ENCODE measurements at regions not wholly inside any gene's neighbourhood (a gene's known extent, or its start where the extent isn't known, plus 50 kb on each side); places are given as distances from the start of the nearest gene placed in this dataset.

DNA sequence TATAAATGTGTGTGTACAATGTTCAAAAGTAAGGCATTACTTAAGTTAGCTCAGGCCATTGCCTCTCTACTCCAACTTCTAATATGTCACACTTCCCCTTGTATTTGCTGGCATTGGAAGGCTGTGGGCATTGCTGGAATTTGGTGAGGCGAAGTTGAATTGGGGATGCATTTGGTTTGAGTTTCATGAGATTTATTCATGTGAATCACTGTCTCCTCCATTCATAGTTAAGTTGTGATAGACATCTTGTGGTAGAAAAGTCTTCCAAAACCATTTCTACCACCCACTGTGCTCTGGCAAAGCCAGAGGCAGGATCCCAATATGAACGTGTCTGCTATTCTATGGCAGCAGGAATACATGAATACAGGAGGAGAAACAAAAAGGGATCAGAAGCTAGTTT, 397.8 kb upstream of the USP24 start:
- Histone ChIP-seq H3K27ac (no peak overlapping the region), H3K36me3 (no peaks in the 10 kb centered on the region), H3K9me3 (no peaks in the 10 kb centered on the region), H3K4me3 (no peak overlapping the region), H3K4me1 (peaks cover 0 to 28% (median 0%) of the 10 kb centered on the region in 4 donors), H3K27me3 (no peaks in the 10 kb centered on the region)
- 60 to 61% methylated on average over 2 of the region's 2 CpGs for WGBS, 2 donors
- peak in 1 of 2 donors; percentile 1 for DNase-seq (ENCODE audit: low spot score in 2 of 2)
- TF ChIP-seq POLR2A (IDR thresholded peaks at IDR 0.05) (no peak), EP300 (IDR thresholded peaks at IDR 0.05) (no peak)
- TF ChIP-seq, protein P1, sequence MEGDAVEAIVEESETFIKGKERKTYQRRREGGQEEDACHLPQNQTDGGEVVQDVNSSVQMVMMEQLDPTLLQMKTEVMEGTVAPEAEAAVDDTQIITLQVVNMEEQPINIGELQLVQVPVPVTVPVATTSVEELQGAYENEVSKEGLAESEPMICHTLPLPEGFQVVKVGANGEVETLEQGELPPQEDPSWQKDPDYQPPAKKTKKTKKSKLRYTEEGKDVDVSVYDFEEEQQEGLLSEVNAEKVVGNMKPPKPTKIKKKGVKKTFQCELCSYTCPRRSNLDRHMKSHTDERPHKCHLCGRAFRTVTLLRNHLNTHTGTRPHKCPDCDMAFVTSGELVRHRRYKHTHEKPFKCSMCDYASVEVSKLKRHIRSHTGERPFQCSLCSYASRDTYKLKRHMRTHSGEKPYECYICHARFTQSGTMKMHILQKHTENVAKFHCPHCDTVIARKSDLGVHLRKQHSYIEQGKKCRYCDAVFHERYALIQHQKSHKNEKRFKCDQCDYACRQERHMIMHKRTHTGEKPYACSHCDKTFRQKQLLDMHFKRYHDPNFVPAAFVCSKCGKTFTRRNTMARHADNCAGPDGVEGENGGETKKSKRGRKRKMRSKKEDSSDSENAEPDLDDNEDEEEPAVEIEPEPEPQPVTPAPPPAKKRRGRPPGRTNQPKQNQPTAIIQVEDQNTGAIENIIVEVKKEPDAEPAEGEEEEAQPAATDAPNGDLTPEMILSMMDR (IDR thresholded peaks at IDR 0.05) = no peak

DNA sequence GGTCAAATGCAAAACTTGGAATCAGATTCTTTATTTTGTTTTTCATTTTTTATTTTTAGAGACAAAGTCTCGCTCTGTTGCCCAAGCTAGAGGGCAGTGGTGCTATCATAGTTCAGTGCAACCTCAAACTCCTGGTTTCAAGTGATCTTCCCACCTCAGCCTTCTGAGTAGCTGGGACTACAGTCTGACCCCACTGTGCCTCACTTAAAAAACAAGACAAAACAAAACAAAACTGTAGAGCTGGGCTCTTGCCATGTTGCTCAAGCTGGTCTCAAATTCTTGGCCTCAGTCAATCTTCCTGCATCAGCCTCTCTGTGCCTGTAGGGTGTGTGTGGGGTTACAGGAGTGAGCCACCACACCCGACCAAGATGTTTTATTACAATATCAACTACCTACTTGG, 396.0 kb upstream of the USP24 start:
- no peak for TF ChIP-seq POLR2A (IDR thresholded peaks at IDR 0.05)
- peak in 1 of 2 donors; percentile 9 for TF ChIP-seq EP300 (IDR thresholded peaks at IDR 0.05)
- TF ChIP-seq, protein P1 (IDR thresholded peaks at IDR 0.05) = peak in 2 of 5 experiments; percentile 17 to 19
- H3K4me3 ChIP-seq = no peak overlapping the region
- DNase-seq (ENCODE audit: low spot score in 2 of 2) = peak in 1 of 2 donors; percentile 29
- H3K27me3 ChIP-seq = no peaks in the 10 kb centered on the region
- WGBS, 2 donors = 68 to 78% methylated on average over 2 of the region's 2 CpGs
- H3K9me3 ChIP-seq = no peaks in the 10 kb centered on the region
- no peaks in the 10 kb centered on the region for H3K36me3 ChIP-seq
- H3K27ac ChIP-seq = peak overlapping the region in 1 of 4 donors; percentile 20
- H3K4me1 ChIP-seq = peaks cover 0 to 26% (median 0%) of the 10 kb centered on the region in 4 donors

DNA sequence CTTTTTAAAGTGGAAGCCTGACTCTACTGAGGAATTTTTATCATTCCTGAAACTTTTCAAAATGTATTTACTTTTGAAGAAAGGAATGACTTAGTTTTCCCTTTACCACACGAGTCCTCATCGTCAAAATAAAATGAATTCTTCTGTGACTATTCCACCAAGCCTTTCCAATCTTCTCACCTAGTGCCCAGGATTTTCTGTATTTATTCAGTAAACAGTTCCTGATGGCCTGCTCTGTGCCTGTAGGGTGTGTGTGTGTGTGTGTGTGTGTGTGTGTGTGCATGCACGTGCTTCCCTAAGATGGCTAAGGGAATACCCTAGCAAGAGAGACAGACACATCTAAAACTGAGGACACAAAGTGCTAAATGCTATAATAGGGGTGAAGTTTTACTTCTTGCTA, 395.0 kb upstream of the USP24 start:
- H3K4me3 ChIP-seq = no peak overlapping the region
- peak overlapping the region in 1 of 4 donors; percentile 20 for H3K27ac ChIP-seq
- DNase-seq (ENCODE audit: low spot score in 2 of 2) = peak in 1 of 2 donors; percentile 1
- WGBS, 2 donors = 55 to 65% methylated on average over 3 of the region's 3 CpGs
- no peaks in the 10 kb centered on the region for H3K27me3 ChIP-seq
- no peaks in the 10 kb centered on the region for H3K36me3 ChIP-seq
- peaks cover 0 to 35% (median 0%) of the 10 kb centered on the region in 4 donors for H3K4me1 ChIP-seq
- no peaks in the 10 kb centered on the region for H3K9me3 ChIP-seq
- TF ChIP-seq POLR2A (IDR thresholded peaks at IDR 0.05) (no peak), EP300 (IDR thresholded peaks at IDR 0.05) (no peak)
- TF ChIP-seq, protein P1 (IDR thresholded peaks at IDR 0.05) = no peak

DNA sequence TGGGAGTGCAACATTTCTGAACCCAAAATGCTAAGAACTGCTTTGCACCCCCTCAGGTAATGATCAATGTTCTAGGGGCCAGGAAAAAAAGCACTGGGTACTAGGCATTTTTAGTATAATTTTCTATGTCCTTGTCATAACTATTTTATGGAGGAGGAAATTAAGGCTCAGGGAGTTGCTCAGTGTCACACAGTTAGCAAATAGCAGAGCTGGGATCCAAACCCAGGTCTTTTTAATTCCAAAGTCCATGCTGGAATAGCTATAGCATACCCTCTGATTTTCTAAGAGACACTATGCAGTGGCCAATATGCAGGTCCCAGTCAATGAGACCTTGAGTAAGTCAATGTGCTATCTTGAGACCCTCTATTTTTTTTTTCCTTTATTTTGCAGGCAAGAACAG, 394.5 kb upstream of the USP24 start:
- no peak for DNase-seq (ENCODE audit: low spot score in 2 of 2)
- H3K27ac ChIP-seq = no peak overlapping the region
- H3K4me3 ChIP-seq = no peak overlapping the region
- H3K27me3 ChIP-seq = no peaks in the 10 kb centered on the region
- H3K4me1 ChIP-seq = peaks cover 0 to 40% (median 0%) of the 10 kb centered on the region in 4 donors
- TF ChIP-seq POLR2A (IDR thresholded peaks at IDR 0.05) (no peak), EP300 (IDR thresholded peaks at IDR 0.05) (no peak)
- TF ChIP-seq, protein P1 (IDR thresholded peaks at IDR 0.05) = no peak
- H3K9me3 ChIP-seq = no peaks in the 10 kb centered on the region
- no peaks in the 10 kb centered on the region for H3K36me3 ChIP-seq

DNA sequence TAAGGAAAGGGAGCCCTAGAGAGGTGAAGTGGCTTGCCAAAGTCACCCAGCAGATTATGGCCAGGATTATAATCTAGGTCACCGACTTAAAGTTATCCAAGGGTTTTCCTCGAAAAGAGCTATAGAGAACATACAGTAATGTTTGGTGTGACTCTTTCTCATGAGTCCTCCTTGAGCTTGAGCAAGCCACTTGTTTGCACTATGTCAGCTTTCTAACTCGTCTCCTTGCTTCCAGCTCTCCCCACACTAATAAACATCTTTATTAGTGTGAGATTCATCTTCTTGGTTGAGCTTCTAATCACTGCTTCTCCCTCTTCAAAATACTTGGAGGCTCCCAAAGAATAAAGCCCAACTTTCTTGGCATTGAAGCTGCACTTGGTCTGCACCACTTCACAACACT, 390.0 kb upstream of the USP24 start:
- DNase-seq (ENCODE audit: low spot score in 2 of 2) = no peak
- no peaks in the 10 kb centered on the region for H3K36me3 ChIP-seq

More for the DNA sequence above, 390.0 kb upstream of the USP24 start:
- TF ChIP-seq, protein P1 (IDR thresholded peaks at IDR 0.05) = no peak
- TF ChIP-seq EP300 (IDR thresholded peaks at IDR 0.05) (no peak), POLR2A (IDR thresholded peaks at IDR 0.05) (no peak)
- no peak overlapping the region for H3K4me3 ChIP-seq
- peaks cover 0 to 50% (median 0%) of the 10 kb centered on the region in 4 donors for H3K4me1 ChIP-seq
- no peaks in the 10 kb centered on the region for H3K9me3 ChIP-seq
- H3K27ac ChIP-seq = peak overlapping the region in 2 of 4 donors; percentile 64 to 75
- no peaks in the 10 kb centered on the region for H3K27me3 ChIP-seq
- 62 to 76% methylated on average over 3 of the region's 3 CpGs for WGBS, 2 donors

All from tibial nerve (tissue), 4 donors.